Endothelial cell of umbilical vein (primary cell): ENCODE measurements at regions not wholly inside any gene's neighbourhood (a gene's known extent, or its start where the extent isn't known, plus 50 kb on each side); places are given as distances from the start of the nearest gene placed in this dataset.

ENCODE experiments used
- BruUV-seq: library from RNA; stranded (reverse); fragments of 400-500 nt; replicated peaks from 2 replicates; lab custom pipeline; 2021; lab: Mats Ljungman, UMichigan
- CTCF ChIA-PET: fragments of 300-600, 350-600 bp; sonication (Branson Sonifier 250); formaldehyde crosslinking; loops from one replicate; lab custom pipeline; 2021; ENCODE audit warnings: antibody characterized with exemption, inconsistent platforms; lab: Charles Lee
- POLR2A ChIA-PET: fragments of 300-600, 350-600 bp; sonication (Branson Sonifier 250); formaldehyde crosslinking; loops from one replicate; lab custom pipeline; 2021; ENCODE audit warnings: antibody characterized with exemption, inconsistent platforms; lab: Charles Lee
- DNase-seq: peaks from one replicate; pipeline ENCODE4 v3.0.0-alpha.2; 2011; ENCODE audit warnings: low read depth, low spot score
- FAIRE-seq: peaks from 2 replicates; lab custom pipeline; 2011; peaks lifted over from hg19 to GRCh38; lab: Jason Lieb, UNC
- H2AFZ ChIP-seq: 2 replicates; pipeline ENCODE4 v1.6.0; 2012; ENCODE audit warnings: low read depth, low read length, control low read depth, inconsistent platforms
- H3K27ac ChIP-seq: 2 replicates; pipeline ENCODE4 v1.5.1; 2011; ENCODE audit warnings: low read depth, mild to moderate bottlenecking, control low read depth, low read length, moderate library complexity; ENCODE audit not compliant: insufficient read depth
- H3K27me3 ChIP-seq, 2 experiments: 2 replicates each; pipeline versions ENCODE4 v1.6.0 to v1.6.1; 2011; ENCODE audit warnings: low read length in 2 of 2, mixed read lengths in 1 of 2; ENCODE audit not compliant: control insufficient read depth in 2 of 2, insufficient read depth in 2 of 2
- H3K36me3 ChIP-seq, 2 experiments: 2 replicates in 1 of 2; 3 replicates in 1 of 2; pipeline ENCODE4 v1.5.1; 2011; ENCODE audit warnings: low read length in 2 of 2, mild to moderate bottlenecking in 1 of 2, moderate library complexity in 1 of 2; ENCODE audit not compliant: control insufficient read depth in 2 of 2, insufficient read depth in 2 of 2; ENCODE audit errors: extremely low read depth in 1 of 2
- H3K4me1 ChIP-seq: 3 replicates; pipeline ENCODE4 v1.5.1; 2011; ENCODE audit warnings: mild to moderate bottlenecking, low read length; ENCODE audit not compliant: control insufficient read depth, insufficient read depth; ENCODE audit errors: extremely low read depth
- H3K4me2 ChIP-seq: 2 replicates; pipeline ENCODE4 v1.6.1; 2011; ENCODE audit warnings: low read length, control low read depth, mixed read lengths; ENCODE audit not compliant: insufficient read depth
- H3K4me3 ChIP-seq, 3 experiments: fragments of 200-600 bp in 1 of 3; sonication (generic), shearing (Covaris generic) in 1 of 3; replicated peaks in 1 of 3; 2 replicates each; pipeline ENCODE4 v1.5.1; 2011 to 2016; ENCODE audit warnings: control low read depth in 3 of 3, low read length in 3 of 3, mild to moderate bottlenecking in 2 of 3, inconsistent platforms in 1 of 3, low read depth in 1 of 3, moderate library complexity in 1 of 3; ENCODE audit not compliant: insufficient read depth in 1 of 3
- H3K79me2 ChIP-seq: 2 replicates; pipeline ENCODE4 v1.6.0; 2012; ENCODE audit warnings: low read length, inconsistent platforms; ENCODE audit not compliant: control insufficient read depth, insufficient read depth
- H3K9ac ChIP-seq: replicated peaks from 2 replicates; pipeline ENCODE3; 2011; ENCODE audit warnings: low read length, control low read depth; ENCODE audit not compliant: insufficient read depth; ENCODE audit errors: extremely low read depth
- H3K9me1 ChIP-seq: replicated peaks from 3 replicates; pipeline ENCODE4 v1.6.0; 2011; ENCODE audit warnings: mild to moderate bottlenecking, low read length; ENCODE audit not compliant: control insufficient read depth, insufficient read depth; ENCODE audit errors: extremely low read depth
- H3K9me3 ChIP-seq: replicated peaks from 2 replicates; pipeline ENCODE4 v1.5.1; 2012; ENCODE audit warnings: low read length, inconsistent platforms; ENCODE audit not compliant: control insufficient read depth, insufficient read depth
- H4K20me1 ChIP-seq: replicated peaks from 2 replicates; pipeline ENCODE3; 2011; ENCODE audit warnings: mild to moderate bottlenecking, low read length; ENCODE audit not compliant: control insufficient read depth, insufficient read depth; ENCODE audit errors: extremely low read depth
- EZH2 ChIP-seq: IDR thresholded peaks from 2 replicates; pipeline ENCODE4 v1.6.1; 2012; ENCODE audit warnings: borderline replicate concordance, low read depth, mild to moderate bottlenecking, moderate library complexity, low read length, inconsistent platforms; ENCODE audit not compliant: severe bottlenecking
- FOS ChIP-seq: IDR thresholded peaks from 2 replicates; pipeline ENCODE4 v1.6.1; 2011; ENCODE audit warnings: mild to moderate bottlenecking, low read length, moderate library complexity, borderline replicate concordance; ENCODE audit not compliant: insufficient read depth
- GATA2 ChIP-seq: IDR thresholded peaks from 2 replicates; pipeline ENCODE4 v1.7.0; 2011; ENCODE audit warnings: low read depth, mild to moderate bottlenecking, moderate library complexity, mixed read lengths, low read length; ENCODE audit not compliant: insufficient read length, insufficient read depth
- JUN ChIP-seq: IDR thresholded peaks from 2 replicates; pipeline ENCODE4 v1.6.1; 2011; ENCODE audit warnings: borderline replicate concordance, low read depth; ENCODE audit not compliant: insufficient read length, insufficient read depth
- MYC ChIP-seq: IDR thresholded peaks from one replicate; pipeline ENCODE4 v1.6.1; 2011; ENCODE audit warnings: mild to moderate bottlenecking, low read depth, low read length
- POLR2A ChIP-seq: IDR thresholded peaks from 2 replicates; pipeline ENCODE4 v1.6.1; 2012; ENCODE audit warnings: low read depth, mild to moderate bottlenecking, control low read depth, low read length
- POLR2AphosphoS5 ChIP-seq: IDR thresholded peaks from 2 replicates; pipeline ENCODE4 v1.6.1; 2012; ENCODE audit warnings: low read depth, mild to moderate bottlenecking, control low read depth, low read length, moderate library complexity; ENCODE audit not compliant: insufficient read depth
- dilution Hi-C: fragments of 300-500 bp; cut with MboI; formaldehyde crosslinking; loops from one replicate; pipeline ENCODE4 v1.15.0; 2019; ENCODE audit warnings: low sequenced_read_pairs; ENCODE audit not compliant: extremely low pct_ligation_motif_present
- intact Hi-C: fragments of 100-400 bp; cut with micrococcal nuclease; formaldehyde crosslinking; loops from one replicate; pipeline ENCODE4 v1.10.0; 2022
- TF ChIP-seq, protein P1 (sequence below): IDR thresholded peaks from 2 replicates; pipeline ENCODE4 v1.6.1; 2011; ENCODE audit not compliant: insufficient read depth, insufficient read length
- TF ChIP-seq, protein P2 (sequence below), 2 donors: IDR thresholded peaks; 1 replicate in 1 of 2; 2 replicates in 1 of 2; pipeline ENCODE4 v1.5.1; 2011; ENCODE audit warnings: low read length in 2 of 2, mild to moderate bottlenecking in 2 of 2, moderate library complexity in 2 of 2, control low read depth in 1 of 2, inconsistent platforms in 1 of 2, low read depth in 1 of 2; ENCODE audit not compliant: insufficient read depth in 1 of 2; ENCODE audit errors: extremely low read depth in 1 of 2

DNA sequence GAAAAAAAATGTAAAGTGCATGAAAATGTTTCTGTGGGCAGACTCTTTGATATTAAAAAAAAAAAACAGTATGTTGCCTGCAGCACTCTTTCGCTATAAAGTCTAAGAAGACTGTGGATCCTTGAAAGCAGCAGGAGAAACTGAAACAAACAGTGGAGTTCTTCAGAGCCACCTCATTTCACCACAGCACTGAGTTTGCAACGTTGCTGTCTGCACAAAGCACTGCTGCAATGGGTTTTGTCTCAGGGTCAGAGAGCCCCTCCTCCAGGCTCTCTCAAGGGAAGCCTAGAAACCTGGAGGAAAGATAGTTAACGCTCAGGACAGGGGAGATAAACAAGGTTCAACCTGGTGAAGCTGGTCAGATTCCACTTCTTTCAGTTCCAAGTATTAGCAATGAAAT is 248.7 kb downstream of the EFNB2 start:
- no peak for DNase-seq
- Histone ChIP-seq H2AFZ (no peak overlapping the region), H3K4me3 (no peak overlapping the region), H3K4me2 (no peak overlapping the region), H3K9me1 (no peaks in the 10 kb centered on the region), H3K9me3 (no peaks in the 10 kb centered on the region), H4K20me1 (no peaks in the 10 kb centered on the region), H3K27ac (no peak overlapping the region), H3K4me1 (peaks cover 9% of the 10 kb centered on the region), H3K79me2 (no peaks in the 10 kb centered on the region), H3K27me3 (no peaks in the 10 kb centered on the region), H3K9ac (no peak overlapping the region), H3K36me3 (no peaks in the 10 kb centered on the region)
- TF ChIP-seq FOS = no peak
- TF ChIP-seq, protein P1, sequence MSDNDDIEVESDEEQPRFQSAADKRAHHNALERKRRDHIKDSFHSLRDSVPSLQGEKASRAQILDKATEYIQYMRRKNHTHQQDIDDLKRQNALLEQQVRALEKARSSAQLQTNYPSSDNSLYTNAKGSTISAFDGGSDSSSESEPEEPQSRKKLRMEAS = no peak
- TF ChIP-seq EZH2 = no peak
- TF ChIP-seq GATA2 = no peak
- TF ChIP-seq POLR2AphosphoS5 = no peak
- TF ChIP-seq, protein P2, sequence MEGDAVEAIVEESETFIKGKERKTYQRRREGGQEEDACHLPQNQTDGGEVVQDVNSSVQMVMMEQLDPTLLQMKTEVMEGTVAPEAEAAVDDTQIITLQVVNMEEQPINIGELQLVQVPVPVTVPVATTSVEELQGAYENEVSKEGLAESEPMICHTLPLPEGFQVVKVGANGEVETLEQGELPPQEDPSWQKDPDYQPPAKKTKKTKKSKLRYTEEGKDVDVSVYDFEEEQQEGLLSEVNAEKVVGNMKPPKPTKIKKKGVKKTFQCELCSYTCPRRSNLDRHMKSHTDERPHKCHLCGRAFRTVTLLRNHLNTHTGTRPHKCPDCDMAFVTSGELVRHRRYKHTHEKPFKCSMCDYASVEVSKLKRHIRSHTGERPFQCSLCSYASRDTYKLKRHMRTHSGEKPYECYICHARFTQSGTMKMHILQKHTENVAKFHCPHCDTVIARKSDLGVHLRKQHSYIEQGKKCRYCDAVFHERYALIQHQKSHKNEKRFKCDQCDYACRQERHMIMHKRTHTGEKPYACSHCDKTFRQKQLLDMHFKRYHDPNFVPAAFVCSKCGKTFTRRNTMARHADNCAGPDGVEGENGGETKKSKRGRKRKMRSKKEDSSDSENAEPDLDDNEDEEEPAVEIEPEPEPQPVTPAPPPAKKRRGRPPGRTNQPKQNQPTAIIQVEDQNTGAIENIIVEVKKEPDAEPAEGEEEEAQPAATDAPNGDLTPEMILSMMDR (IDR thresholded peaks at IDR 0.05; ENCODE audit: extremely low read depth in 1 of 2, insufficient read depth in 1 of 2, low read depth in 1 of 2, low read length in 2 of 2) = no peak
- TF ChIP-seq MYC = no peak
- no peak for TF ChIP-seq JUN
- no peak for TF ChIP-seq POLR2A
- intact Hi-C loops = no loop called here
- POLR2A ChIA-PET = no interaction called here
- CTCF ChIA-PET = no interaction called here
- no TSS peak for BruUV-seq
- FAIRE-seq = no peak
- dilution Hi-C loops = no loop called here
